Activated gamma-delta T cell treated with anti-CD3 and anti-CD28 coated beads, Interleukin-2, amount 50 U/mL, for 16 hours (primary cell): ENCODE measurements at regions not wholly inside any gene's neighbourhood (a gene's known extent, or its start where the extent isn't known, plus 50 kb on each side); places are given as distances from the start of the nearest gene placed in this dataset.
"Not testable (repeated sequence)": the region's sequence is repeated elsewhere in the genome, so short reads cannot be mapped to it uniquely, and the experiment has no call there.

Experiments
- DNase-seq: peaks from one replicate; pipeline ENCODE4 v3.0.0-alpha.2; 2020; ENCODE audit warnings: low read depth

GRCh38 chr6:8177721-8178120 lies 75.4 kb upstream of the EEF1E1 start:
- DNase-seq, result no peak

- DNase-seq, result no peak
Measured at GRCh38 chr6:8175046-8175777, 72.9 kb upstream of the EEF1E1 start.

GRCh38 chr6:8174571-8174970 lies 72.2 kb upstream of the EEF1E1 start:
- no peak for DNase-seq

- DNase-seq, result no peak
Measured at GRCh38 chr6:8172530-8172929, 70.2 kb upstream of the EEF1E1 start.

GRCh38 chr6:8170754-8171153 lies 68.4 kb upstream of the EEF1E1 start:
- no peak for DNase-seq

- no peak for DNase-seq
Measured at GRCh38 chr6:8170245-8170644, 67.9 kb upstream of the EEF1E1 start.

GRCh38 chr6:8166156-8166555 lies 63.8 kb upstream of the EEF1E1 start:
- no peak for DNase-seq

- not testable (repeated sequence) for DNase-seq
Measured at GRCh38 chr6:8165008-8165407, 62.7 kb upstream of the EEF1E1 start.

- DNase-seq, result not testable (repeated sequence)
Measured at GRCh38 chr6:8164281-8164680, 61.9 kb upstream of the EEF1E1 start.

GRCh38 chr6:8159966-8160365 lies 57.6 kb upstream of the EEF1E1 start:
- no peak for DNase-seq

GRCh38 chr6:8157839-8158238 lies 55.5 kb upstream of the EEF1E1 start:
- DNase-seq, result no peak

GRCh38 chr6:8155259-8156012 lies 53.1 kb upstream of the EEF1E1 start:
- no peak for DNase-seq
